Common myeloid progenitor, CD34-positive (primary cell): ENCODE measurements at regions not wholly inside any gene's neighbourhood (a gene's known extent, or its start where the extent isn't known, plus 50 kb on each side); places are given as distances from the start of the nearest gene placed in this dataset.

Experiments used
- CTCF ChIA-PET: fragments of 350-600 bp; sonication (Branson Sonifier 250); formaldehyde crosslinking; loops from one replicate; lab custom pipeline; 2021; ENCODE audit warnings: antibody characterized with exemption; lab: Charles Lee
- POLR2A ChIA-PET: fragments of 350-600 bp; sonication (Branson Sonifier 250); formaldehyde crosslinking; loops from one replicate; lab custom pipeline; 2021; ENCODE audit warnings: antibody characterized with exemption; lab: Charles Lee
- DNase-seq, 3 donors: peaks; one replicate each; pipeline versions ENCODE4 v3.0.0 to v3.0.0-alpha.2; 2013
- H3K27ac ChIP-seq, 2 experiments: 1 replicate in 1 of 2; 2 replicates in 1 of 2; pipeline ENCODE4 v1.7.0; 2013; ENCODE audit warnings: inconsistent platforms in 2 of 2, low read length in 2 of 2, mild to moderate bottlenecking in 2 of 2, low read depth in 1 of 2, moderate library complexity in 1 of 2; ENCODE audit not compliant: severe bottlenecking in 2 of 2, insufficient read depth in 1 of 2, poor library complexity in 1 of 2
- H3K27me3 ChIP-seq, 5 experiments: replicated peaks in 2 of 5; 1 replicate in 3 of 5; 2 replicates in 2 of 5; pipeline versions ENCODE4 v1.6.1 to v1.7.0; 2013; ENCODE audit warnings: low read length in 4 of 5, mild to moderate bottlenecking in 2 of 5, moderate library complexity in 2 of 5, inconsistent platforms in 1 of 5; ENCODE audit not compliant: insufficient read depth in 5 of 5, control insufficient read depth in 4 of 5
- H3K36me3 ChIP-seq, 4 experiments: 1 replicate in 2 of 4; 2 replicates in 2 of 4; pipeline versions ENCODE4 v1.6.1 to v1.7.0; 2013; ENCODE audit warnings: low read length in 3 of 4, control low read depth in 1 of 4, mild to moderate bottlenecking in 1 of 4; ENCODE audit not compliant: control insufficient read depth in 4 of 4, insufficient read depth in 4 of 4
- H3K4me1 ChIP-seq, 4 experiments: 1 replicate in 3 of 4; 2 replicates in 1 of 4; pipeline versions ENCODE4 v1.6.1 to v1.7.1; 2013; ENCODE audit warnings: low read length in 3 of 4, mild to moderate bottlenecking in 3 of 4, control low read depth in 1 of 4, inconsistent platforms in 1 of 4, moderate library complexity in 1 of 4; ENCODE audit not compliant: control insufficient read depth in 4 of 4, insufficient read depth in 4 of 4; ENCODE audit errors: control extremely low read depth in 1 of 4
- H3K4me3 ChIP-seq, 7 experiments: 1 replicate in 4 of 7; 2 replicates in 3 of 7; pipeline versions ENCODE4 v1.5.1 to v1.7.0; 2013; ENCODE audit warnings: mild to moderate bottlenecking in 7 of 7, low read length in 6 of 7, moderate library complexity in 6 of 7, inconsistent platforms in 2 of 7, low read depth in 2 of 7, control low read depth in 1 of 7; ENCODE audit not compliant: insufficient read depth in 4 of 7, control insufficient read depth in 1 of 7; ENCODE audit errors: extremely low read depth in 1 of 7
- H3K9me3 ChIP-seq, 5 experiments: 1 replicate in 4 of 5; 2 replicates in 1 of 5; pipeline versions ENCODE4 v1.6.1 to v1.7.1; 2013; ENCODE audit warnings: low read length in 4 of 5, mild to moderate bottlenecking in 2 of 5, inconsistent platforms in 1 of 5, low read depth in 1 of 5, moderate library complexity in 1 of 5; ENCODE audit not compliant: control insufficient read depth in 4 of 5, insufficient read depth in 2 of 5; ENCODE audit errors: control extremely low read depth in 1 of 5
- WGBS: methylation state at CpG from one replicate; pipeline ENCODE4 v1.1.5; 2013; ENCODE audit not compliant: insufficient coverage; 5-methylcytosine and 5-hydroxymethylcytosine counted together

DNA sequence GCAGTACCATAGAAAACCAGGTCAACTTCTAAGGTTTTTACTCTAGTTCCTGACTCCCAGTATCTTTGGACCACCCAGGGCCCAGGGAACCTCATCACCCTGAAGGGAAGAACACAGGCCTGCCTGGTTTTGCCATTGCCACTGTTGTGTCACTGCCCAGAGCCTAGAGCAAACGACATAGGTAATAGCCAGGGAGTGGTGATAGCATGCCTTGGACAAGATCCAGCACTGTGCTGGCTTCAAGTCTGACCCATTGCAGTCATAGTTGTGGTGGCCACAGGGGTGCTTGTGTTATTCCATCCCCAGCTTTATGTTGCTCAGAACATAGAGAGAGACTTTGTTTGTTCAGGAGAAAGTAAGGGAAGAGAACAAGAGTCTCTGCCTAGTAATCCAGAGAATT lies 2310.2 kb downstream of the LRRC4C start:
- no peaks in the 10 kb centered on the region for H3K4me1 ChIP-seq
- H3K27me3 ChIP-seq = no peaks in the 10 kb centered on the region
- no peaks in the 10 kb centered on the region for H3K36me3 ChIP-seq
- H3K27ac ChIP-seq = no peak overlapping the region
- no peaks in the 10 kb centered on the region for H3K9me3 ChIP-seq
- ChIA-PET CTCF (no interaction called here), POLR2A (no interaction called here)
- H3K4me3 ChIP-seq = no peak overlapping the region
- WGBS = no CpG with 5 or more reads among the region's 1 CpG
- DNase-seq = no peak

DNA sequence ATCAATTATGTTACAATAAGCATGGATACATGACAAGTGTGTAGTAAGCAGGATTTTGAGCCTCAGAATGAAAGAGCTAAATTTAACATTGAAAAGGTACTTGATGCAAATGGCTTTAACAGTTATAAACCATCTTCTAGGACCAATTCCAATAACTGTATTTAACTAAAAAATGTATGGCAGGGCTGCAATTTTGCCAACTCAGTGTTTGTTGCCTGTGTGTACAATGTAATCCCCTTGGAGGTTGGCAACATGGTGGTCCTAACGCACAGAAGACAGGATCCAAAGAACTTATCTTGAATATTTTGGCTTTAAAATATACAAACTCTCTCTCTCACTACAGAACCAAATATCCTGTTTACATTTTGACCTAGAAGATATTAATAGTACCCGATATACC lies 2314.1 kb downstream of the LRRC4C start:
- H3K36me3 ChIP-seq = no peaks in the 10 kb centered on the region
- H3K9me3 ChIP-seq = no peaks in the 10 kb centered on the region

DNA sequence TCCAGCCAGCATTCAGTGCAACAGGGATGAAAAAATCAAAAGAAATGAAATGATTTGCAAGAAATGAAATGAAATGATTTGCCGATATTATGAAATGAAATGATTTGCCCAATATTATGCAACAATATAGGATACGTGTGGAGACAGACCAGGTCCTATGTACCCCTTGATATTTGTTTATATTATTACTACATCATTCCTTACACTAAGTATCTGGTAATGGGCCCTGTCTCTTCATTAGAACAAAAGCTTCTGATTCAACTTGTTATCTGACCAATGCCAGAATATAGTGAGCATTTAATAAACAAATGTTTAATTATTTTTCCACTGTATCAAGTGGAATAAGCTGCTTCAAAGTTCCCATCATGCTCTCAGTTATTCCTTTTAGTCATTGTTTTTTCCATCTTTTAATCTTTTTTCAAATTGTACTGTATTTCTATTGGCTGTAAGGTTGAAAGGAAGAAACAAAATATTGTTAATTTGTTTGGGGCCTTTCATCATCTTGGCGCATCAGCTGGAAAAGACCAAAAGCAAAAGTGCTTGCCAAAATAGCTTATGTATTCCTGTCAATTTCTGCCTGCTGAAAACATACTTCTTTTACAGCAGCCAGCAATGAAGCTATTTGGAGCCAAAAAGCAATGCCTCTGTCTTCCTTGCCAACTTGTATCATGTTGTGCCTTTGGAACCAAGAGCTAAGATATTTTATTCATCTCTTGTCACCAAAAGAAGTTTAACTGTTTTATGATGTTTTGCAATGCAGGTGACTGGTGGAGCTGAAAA lies 2314.9 kb downstream of the LRRC4C start:
- Histone ChIP-seq H3K9me3 (no peaks in the 10 kb centered on the region), H3K36me3 (no peaks in the 10 kb centered on the region), H3K27ac (no peak overlapping the region), H3K4me1 (no peaks in the 10 kb centered on the region), H3K4me3 (no peak overlapping the region), H3K27me3 (no peaks in the 10 kb centered on the region)
- ChIA-PET CTCF (no interaction called here), POLR2A (no interaction called here)
- WGBS = 100% methylated on average over 1 of the region's 3 CpGs
- no peak for DNase-seq

More for the DNA sequence above, 2314.1 kb downstream of the LRRC4C start:
- Histone ChIP-seq H3K4me1 (no peaks in the 10 kb centered on the region), H3K27ac (no peak overlapping the region), H3K27me3 (no peaks in the 10 kb centered on the region), H3K4me3 (no peak overlapping the region)
- DNase-seq = no peak
- ChIA-PET CTCF (no interaction called here), POLR2A (no interaction called here)
- no CpG with 5 or more reads among the region's 2 CpGs for WGBS

DNA sequence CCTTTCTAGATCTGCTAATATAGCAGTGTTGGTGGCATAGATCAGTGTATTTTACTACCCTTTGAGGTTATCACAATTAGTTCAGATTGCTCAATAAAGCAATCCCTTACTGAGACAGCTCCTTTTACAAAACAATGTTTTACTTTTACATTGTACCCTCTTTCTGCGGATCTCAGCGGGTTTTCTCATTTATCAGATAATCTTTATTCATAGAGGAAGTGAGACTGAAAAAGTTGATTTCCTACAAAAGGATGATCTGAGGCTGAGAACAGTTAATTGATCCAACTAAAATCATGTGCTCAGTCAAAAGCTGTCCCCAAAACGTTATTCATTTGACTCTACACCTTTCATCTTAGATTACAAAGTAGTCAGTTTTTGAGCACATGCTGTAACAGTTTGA lies 2319.9 kb downstream of the LRRC4C start:
- POLR2A ChIA-PET = no interaction called here
- Histone ChIP-seq H3K4me3 (no peak overlapping the region), H3K27me3 (no peaks in the 10 kb centered on the region), H3K4me1 (no peaks in the 10 kb centered on the region), H3K36me3 (no peaks in the 10 kb centered on the region), H3K9me3 (no peaks in the 10 kb centered on the region), H3K27ac (no peak overlapping the region)
- WGBS = no CpG with 5 or more reads among the region's 3 CpGs
- CTCF ChIA-PET = no interaction called here
- DNase-seq = no peak

DNA sequence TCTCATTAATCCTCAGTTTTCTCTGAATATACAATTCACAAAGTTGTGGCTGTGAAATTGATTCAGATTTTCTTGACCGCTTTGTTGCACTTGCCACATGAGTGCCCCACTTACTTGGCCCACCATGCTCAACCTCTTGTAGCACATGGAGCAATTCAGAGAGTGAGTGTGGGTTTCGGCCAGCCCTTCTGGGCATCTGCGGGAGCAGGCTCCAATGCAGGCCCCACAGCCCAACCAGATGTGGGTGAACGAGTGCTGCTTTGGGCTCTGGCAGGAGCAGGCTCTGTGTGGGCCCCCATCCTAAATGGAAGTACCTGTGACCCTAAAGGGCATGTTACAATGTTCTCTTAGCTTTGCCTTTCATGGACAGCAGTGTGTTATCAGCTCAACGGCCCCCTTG lies 2338.6 kb downstream of the LRRC4C start:
- Histone ChIP-seq H3K27ac (no peak overlapping the region), H3K27me3 (no peaks in the 10 kb centered on the region), H3K4me3 (no peak overlapping the region), H3K9me3 (no peaks in the 10 kb centered on the region), H3K36me3 (no peaks in the 10 kb centered on the region), H3K4me1 (no peaks in the 10 kb centered on the region)
- ChIA-PET CTCF (no interaction called here), POLR2A (no interaction called here)
- WGBS = 92% methylated on average over 4 of the region's 5 CpGs
- DNase-seq = no peak

DNA sequence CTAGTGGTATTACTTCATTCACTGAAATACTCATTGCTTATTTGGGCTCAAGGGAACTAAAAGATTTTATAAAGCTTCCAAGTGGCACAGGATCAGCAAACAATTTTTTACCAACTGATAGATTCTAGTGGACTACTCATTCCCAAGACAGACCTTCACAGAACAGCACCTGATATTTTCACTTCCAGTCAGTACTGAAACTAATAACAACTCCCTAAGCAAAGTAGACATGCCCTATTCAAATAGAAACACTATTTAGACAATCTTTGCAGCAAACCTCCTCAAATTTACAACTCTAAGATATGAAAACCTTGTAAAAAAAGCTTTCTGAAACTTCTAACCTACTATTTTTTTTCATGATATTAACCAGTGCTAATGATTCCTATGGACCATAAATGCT lies 2345.8 kb downstream of the LRRC4C start:
- no peak for DNase-seq
- no peaks in the 10 kb centered on the region for H3K9me3 ChIP-seq
- POLR2A ChIA-PET = no interaction called here
- no peaks in the 10 kb centered on the region for H3K36me3 ChIP-seq
- H3K27ac ChIP-seq = no peak overlapping the region
- no peaks in the 10 kb centered on the region for H3K27me3 ChIP-seq
- H3K4me1 ChIP-seq = no peaks in the 10 kb centered on the region
- CTCF ChIA-PET = no interaction called here
- no peak overlapping the region for H3K4me3 ChIP-seq

DNA sequence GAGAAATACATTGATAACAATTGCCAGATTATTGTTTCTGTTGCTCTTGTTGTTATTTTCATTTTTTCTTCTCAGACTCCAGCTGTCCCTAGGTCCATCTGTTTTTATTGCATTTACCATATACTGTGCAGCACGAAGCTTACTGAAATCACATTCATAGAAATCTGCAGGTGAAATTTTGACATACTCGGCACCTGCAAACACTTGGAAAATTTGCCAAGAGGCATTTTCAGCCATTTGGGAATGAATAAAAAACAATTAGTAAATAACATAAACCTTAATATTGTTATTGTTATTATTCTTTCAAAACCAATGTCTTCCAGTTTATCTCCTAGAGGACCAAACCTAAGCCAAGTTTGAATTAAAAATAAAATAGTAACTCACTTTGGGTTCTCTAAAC lies 2357.2 kb downstream of the LRRC4C start:
- Histone ChIP-seq H3K4me3 (no peak overlapping the region), H3K27me3 (no peaks in the 10 kb centered on the region), H3K36me3 (no peaks in the 10 kb centered on the region), H3K27ac (no peak overlapping the region), H3K4me1 (no peaks in the 10 kb centered on the region), H3K9me3 (peaks cover 0 to 3% (median 0%) of the 10 kb centered on the region in 5 experiments)
- no peak for DNase-seq
- WGBS = no CpG with 5 or more reads among the region's 2 CpGs
- CTCF ChIA-PET = no interaction called here
- POLR2A ChIA-PET = no interaction called here
